G401.6 (cell line): ENCODE measurements at regions not wholly inside any gene's neighbourhood (a gene's known extent, or its start where the extent isn't known, plus 50 kb on each side); places are given as distances from the start of the nearest gene placed in this dataset.

Source experiments
- FAIRE-seq: peaks from 2 replicates; lab custom pipeline; 2012; peaks lifted over from hg19 to GRCh38; lab: Jason Lieb, UNC

GRCh38 chr2:52934323-52934898 is 833.2 kb upstream of the CHAC2 start:
- no peak for FAIRE-seq

- FAIRE-seq: no peak
These were observed 833.7 kb upstream of the CHAC2 start for GRCh38 chr2:52933878-52934277.

GRCh38 chr2:52931660-52932059 is 835.9 kb upstream of the CHAC2 start:
- no peak for FAIRE-seq

DNA sequence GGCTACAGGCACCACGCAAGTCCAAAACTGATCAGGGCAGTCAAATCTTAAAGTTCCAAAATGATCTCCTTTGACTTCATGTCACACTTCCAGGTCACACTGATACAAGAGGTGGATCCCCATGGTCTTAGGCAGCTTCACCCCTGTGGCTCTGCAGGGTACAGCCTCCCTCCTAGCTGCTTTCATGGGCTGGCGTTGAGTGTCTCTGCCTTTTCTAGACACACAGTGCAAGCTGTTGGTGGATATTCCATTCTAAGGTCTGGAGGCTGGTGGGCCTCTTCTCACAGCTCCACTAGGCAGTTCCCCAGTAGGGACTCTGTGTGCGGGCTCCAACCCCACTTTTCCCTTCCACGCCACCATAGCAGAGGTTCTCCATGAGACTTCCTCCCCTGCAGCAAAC is 838.2 kb upstream of the CHAC2 start:
- FAIRE-seq: no peak

DNA sequence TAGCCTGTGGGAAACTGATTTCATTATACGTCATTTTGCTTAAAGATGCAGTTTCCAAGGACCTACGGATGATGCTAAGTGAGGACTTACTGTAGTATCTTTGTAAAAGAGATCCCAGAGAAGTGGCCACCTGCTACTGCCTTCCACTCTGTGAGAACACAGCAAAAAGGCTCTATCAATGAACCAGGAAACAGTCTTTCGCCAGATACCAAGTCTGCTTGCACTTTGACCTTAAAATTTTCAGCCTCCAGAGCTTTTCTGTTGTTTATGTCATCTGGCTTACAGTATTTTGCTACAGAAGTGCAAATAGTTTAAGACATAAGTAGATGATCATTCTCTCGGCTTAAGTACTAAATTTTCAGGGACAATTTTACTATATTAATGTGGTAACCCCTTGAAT is 847.9 kb upstream of the CHAC2 start:
- no peak for FAIRE-seq

DNA sequence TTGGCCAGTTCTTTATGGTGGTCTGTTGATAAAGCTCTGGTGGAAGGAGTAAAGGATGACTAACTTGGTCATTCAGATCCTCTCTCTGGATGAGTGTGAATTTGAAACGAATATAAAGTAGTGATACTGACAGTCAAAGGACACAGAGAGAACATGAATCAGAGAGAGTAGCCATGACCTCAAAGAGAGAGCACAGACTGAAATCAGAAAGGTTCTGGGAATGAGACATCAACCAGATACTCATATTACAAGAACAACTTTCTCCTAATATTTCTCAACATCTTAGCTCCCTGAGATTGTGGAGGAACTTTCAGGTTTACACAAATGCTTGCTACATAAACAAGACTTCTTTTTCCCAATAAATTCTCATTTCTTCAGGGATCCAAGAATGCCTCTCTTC is 849.1 kb upstream of the CHAC2 start:
- no peak for FAIRE-seq

GRCh38 chr2:52916981-52917380 is 850.6 kb upstream of the CHAC2 start:
- FAIRE-seq: no peak

DNA sequence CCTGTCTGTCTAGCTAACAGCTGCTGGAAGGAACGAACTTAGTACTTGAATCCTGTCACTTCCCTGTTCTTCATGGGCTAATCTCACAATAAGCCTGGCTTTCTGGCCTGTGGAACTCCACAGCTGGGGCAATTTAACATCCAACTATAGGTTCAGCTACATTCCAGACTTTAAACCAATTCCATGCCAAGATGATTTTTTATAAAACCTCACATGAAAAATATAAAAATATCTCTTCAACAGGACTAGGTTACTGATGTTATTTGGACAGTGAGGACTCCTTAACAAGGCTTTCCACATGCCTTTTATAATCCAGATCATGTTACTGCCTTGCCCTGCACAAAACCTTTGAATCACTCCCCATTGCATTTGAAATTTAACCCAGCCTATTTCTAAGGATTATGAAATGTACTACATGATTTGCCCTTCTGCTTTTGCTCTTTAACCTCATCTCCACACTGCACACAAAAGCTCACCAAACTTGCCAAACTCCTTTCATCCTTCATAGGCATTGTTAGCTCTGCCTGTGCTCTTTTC is 863.2 kb upstream of the CHAC2 start:
- no peak for FAIRE-seq

DNA sequence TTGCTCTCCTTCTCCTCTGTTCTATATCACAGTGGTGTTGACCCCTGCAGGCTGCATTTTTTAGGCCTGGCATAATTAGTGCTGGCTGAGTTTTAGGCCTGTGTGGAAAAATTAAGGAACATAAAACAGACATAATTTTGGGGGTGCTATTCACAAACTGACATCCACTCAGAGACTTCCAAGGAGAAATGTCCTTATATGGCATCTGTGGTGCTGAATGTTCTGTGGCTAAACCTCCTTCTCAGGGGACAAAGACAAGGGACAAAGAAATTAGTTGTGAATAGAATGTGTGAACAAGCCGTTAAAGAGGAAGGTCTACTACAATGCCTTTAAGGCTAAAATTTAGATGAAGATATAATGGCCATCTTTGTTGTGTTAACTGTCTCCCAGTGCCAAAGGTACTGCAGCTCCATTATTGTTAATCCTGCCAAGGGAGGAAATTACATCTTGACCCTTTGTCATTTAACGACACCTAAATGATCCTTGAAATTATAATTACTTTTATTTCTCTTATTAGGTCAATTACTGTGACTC is 870.0 kb upstream of the CHAC2 start:
- no peak for FAIRE-seq

GRCh38 chr2:52895726-52896340 is 871.8 kb upstream of the CHAC2 start:
- FAIRE-seq: no peak

- no peak for FAIRE-seq
These were observed 881.0 kb upstream of the CHAC2 start for GRCh38 chr2:52886556-52886955.

DNA sequence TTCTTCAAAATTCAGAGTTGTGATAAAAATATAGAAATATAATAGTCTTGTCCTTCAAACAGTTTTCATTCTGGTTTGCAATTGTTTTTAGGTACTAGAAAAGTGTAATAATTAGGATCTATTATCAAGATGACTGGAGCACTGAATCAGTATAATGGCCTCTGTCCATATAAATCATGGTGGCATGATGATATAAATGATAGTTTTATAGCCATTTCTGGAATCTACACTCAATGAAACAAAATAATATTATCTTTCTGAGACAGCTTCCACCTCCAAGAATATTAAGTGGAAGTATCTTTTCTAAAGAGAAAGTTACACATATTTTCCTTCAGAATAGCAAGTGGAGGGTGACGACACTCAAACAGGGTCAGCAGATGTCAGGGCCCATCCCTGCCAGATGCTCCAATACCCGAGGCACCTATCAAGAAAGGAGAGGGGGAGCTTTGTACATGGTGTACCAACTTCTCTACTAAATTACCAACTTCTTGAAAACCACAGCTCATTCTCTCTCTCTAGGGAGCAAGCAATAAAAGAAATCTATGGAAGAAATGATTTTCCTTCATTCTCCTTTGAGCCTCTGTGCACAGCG is 882.7 kb upstream of the CHAC2 start:
- no peak for FAIRE-seq

DNA sequence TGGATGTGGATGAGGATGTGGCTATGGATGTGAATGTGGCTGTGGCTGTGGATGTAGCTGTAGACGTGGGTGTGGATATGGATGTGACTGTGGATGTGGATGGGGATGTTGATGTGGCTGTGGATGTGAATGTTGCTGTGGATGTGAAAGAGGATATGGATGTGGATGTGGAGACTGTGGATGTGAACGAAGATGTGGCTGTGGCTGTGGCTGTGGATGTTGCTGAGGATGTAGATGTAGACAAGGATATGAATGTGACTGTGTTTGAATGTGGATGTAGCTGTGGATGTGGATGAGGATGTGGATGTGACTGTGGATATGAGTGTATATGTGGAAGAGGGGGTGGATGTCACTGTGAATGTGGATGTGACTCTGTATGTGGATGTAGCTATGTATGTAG is 884.6 kb upstream of the CHAC2 start:
- FAIRE-seq: no peak

GRCh38 chr2:52881606-52882005 is 886.0 kb upstream of the CHAC2 start:
- no peak for FAIRE-seq

- FAIRE-seq: no peak
These were observed 886.7 kb upstream of the CHAC2 start for GRCh38 chr2:52880872-52881271.

- FAIRE-seq: no peak
These were observed 888.0 kb upstream of the CHAC2 start for GRCh38 chr2:52879561-52879960.

GRCh38 chr2:52877703-52878102 is 889.9 kb upstream of the CHAC2 start:
- no peak for FAIRE-seq

DNA sequence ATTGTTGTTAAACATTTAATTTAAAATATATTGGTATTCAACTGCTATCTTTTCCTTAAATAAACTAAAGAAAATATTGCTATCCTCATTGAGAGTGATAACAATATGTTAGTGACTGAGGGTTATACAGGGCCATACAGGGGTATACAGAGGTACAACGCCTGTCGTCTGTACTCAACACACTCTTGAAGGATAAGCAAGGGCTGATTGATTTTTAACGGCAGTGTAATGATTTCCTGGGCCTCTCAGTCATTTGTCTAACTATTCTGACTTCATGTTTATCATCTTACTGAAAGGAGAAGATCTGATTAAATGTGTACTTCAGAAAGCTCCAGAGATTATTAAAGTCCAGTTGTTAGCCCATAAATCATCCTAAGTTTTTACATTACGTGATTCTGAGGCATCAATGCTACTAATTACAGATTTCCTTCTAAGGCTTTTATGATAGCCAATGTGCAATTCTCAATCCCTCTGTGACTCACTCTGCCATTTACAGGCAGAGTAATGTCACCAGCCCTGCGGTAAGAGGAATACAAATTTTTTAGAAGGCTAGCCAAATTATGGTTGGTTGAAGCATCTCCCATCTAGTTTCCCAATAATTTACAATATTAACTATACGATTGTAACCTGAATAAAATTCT is 893.0 kb upstream of the CHAC2 start:
- no peak for FAIRE-seq

GRCh38 chr2:52862801-52863200 is 904.8 kb upstream of the CHAC2 start:
- FAIRE-seq: no peak

DNA sequence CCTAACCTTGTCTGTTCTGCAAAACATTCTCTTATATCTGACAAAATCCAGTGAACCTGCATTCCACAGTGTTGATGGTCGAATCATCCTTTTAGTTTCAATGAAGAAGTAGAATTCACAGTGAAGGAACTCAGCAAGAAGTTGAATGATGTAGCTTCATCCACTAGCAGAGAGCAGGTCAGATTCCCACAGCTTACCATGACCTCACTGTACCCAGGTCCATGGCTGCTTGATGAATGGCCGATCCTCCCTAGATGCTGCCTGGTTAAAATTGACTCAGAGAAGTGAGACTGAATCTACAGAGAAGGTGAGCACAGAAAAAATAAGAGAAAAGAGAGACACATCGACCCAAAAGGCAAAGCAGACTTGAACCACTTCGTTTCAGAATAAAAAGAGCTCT is 906.0 kb upstream of the CHAC2 start:
- no peak for FAIRE-seq

DNA sequence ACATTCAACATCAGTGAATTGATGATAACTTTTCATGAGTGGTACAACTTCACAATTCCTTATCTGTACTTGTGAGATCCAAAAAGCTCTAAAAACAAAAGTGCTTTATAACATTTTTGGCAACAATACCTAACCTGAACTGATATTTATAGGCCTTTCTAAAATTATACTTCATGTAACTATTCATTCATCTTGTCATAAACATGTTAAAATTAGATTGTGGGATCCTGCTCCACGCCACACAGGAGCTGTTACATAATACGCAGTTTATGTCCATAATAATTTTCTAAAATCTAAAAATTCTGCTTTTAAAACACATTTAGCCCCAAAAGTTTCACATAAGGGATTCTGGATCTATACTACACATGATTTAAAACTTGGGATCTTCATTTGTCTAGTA is 908.5 kb upstream of the CHAC2 start:
- FAIRE-seq: no peak

- no peak for FAIRE-seq
These were observed 909.9 kb upstream of the CHAC2 start for GRCh38 chr2:52857722-52858121.

DNA sequence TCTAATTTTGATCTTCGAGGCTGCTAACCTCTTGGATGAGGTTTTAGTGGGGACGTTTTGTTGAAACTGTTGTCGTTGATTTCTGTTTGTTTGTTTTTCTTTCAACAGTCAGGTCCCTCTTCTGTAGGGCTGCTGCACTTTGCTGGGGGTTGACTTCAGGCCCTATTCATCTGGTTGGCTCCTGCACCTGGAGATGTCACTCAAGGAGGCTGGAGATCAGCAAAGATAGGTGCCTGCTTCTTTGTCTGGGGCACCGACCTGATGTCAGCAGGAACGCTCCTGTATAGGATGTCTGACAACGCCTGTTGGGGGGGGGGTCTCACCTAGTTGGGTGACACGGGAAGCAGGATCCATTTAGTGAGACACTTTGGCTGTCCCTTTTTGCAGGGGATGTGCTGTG is 915.6 kb upstream of the CHAC2 start:
- FAIRE-seq: no peak
